Activated naive CD8-positive, alpha-beta T cell treated with anti-CD3 and anti-CD28 coated beads, Interleukin-2, amount 50 U/mL, for 24 hours (primary cell): ENCODE measurements at regions not wholly inside any gene's neighbourhood (a gene's known extent, or its start where the extent isn't known, plus 50 kb on each side); places are given as distances from the start of the nearest gene placed in this dataset.
"Not testable (repeated sequence)": the region's sequence is repeated elsewhere in the genome, so short reads cannot be mapped to it uniquely, and the experiment has no call there.

ENCODE experiments used
- ATAC-seq: fragments of 150-1000 bp; cut with Tn5 transposase; one replicate; pipeline ENCODE4 v1.10.0; 2021
- DNase-seq: peaks from one replicate; pipeline ENCODE4 v3.0.0; 2021
- H3K27ac Mint-ChIP-seq: one replicate; pipeline ENCODE4 v1.8.0; 2021; ENCODE audit warnings: mild to moderate bottlenecking, mixed read lengths
- H3K27me3 Mint-ChIP-seq: one replicate; pipeline ENCODE4 v1.8.0; 2021; ENCODE audit warnings: mixed read lengths
- H3K36me3 Mint-ChIP-seq: one replicate; pipeline ENCODE4 v1.8.0; 2021; ENCODE audit warnings: low read depth, mixed read lengths
- H3K4me1 Mint-ChIP-seq: one replicate; pipeline ENCODE4 v1.8.0; 2021; ENCODE audit warnings: mixed read lengths
- H3K4me3 Mint-ChIP-seq: one replicate; pipeline ENCODE4 v1.8.0; 2021; ENCODE audit warnings: mild to moderate bottlenecking, moderate library complexity, mixed read lengths
- H3K9me3 Mint-ChIP-seq: one replicate; pipeline ENCODE4 v1.8.0; 2021; ENCODE audit warnings: mixed read lengths

DNA sequence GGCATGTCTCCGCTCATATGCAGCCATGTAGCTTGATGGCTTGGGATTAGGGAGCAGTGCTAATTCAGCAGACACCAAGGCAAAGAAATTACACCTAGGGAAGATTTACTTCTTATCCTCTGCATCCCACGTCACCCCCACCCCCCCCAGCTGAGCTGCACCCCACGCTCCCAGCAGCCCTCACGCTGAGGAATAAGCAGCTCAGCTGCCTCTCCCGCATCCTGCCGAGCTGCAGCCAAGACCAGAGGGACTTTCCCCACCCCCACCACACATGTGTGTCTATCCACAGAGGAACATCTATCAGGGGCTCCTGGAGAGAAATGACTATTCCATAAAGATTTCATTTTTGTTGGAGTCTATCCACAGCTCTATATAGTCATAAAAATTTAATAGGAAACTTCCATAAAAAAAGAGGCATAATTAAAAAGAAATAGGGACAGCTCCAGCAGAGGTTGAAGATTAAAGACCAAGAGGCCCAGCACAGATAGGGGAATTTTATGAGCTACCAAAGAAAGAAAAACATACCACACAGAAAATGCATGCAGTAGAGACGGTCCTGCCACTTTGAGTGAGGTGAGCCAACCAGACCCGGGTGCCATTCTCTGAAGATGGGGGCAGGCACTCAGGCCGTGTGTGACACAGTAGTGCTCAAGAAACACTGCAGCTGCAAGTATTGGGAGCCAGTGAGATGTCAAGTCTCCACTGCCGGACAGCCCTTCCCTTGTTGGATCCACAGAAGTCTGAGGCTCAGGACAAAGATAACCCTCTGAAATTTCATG lies 274.8 kb downstream of the BCL2L11 start:
- H3K4me1 Mint-ChIP-seq = peaks cover 12% of the 10 kb centered on the region
- peak overlapping the region; percentile 76 for H3K27ac Mint-ChIP-seq
- peak; percentile 82 for DNase-seq
- not testable (repeated sequence) for H3K4me3 Mint-ChIP-seq, H3K9me3 Mint-ChIP-seq, H3K36me3 Mint-ChIP-seq, H3K27me3 Mint-ChIP-seq
- ATAC-seq = peak; percentile 91

DNA sequence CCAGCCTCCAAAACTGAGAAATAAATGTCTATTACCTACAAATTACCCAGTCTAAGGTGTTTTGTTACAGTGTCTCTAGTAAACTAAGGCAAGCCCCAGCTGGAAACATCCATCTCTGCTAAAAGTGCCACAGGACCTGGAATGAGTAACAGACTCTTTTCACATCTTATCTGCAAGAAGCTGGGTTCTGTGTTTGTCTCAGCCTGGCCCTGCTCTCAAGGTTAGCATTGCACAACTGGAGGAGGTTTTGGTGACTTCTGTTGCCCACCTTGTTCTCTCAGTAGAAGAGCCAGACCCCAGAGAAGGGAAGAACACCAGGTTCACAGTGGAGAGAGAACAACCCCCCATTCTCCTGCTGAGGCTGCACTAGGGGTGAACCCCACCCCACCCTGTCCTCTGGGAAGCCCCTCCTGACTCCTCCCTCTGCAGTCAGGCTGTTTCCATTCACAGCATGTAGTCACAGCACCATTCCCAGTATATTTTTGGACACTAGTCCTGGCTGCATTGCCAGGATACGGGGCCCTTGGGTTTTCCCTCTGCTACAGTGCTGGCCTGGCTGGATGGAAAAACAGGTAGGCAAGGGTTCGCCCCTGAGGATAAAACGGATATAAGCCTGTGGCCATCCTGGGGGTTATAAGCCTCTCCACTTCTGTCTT lies 280.0 kb downstream of the BCL2L11 start:
- not testable (repeated sequence) for H3K27ac Mint-ChIP-seq, H3K27me3 Mint-ChIP-seq
- ATAC-seq = peak; percentile 1

DNA sequence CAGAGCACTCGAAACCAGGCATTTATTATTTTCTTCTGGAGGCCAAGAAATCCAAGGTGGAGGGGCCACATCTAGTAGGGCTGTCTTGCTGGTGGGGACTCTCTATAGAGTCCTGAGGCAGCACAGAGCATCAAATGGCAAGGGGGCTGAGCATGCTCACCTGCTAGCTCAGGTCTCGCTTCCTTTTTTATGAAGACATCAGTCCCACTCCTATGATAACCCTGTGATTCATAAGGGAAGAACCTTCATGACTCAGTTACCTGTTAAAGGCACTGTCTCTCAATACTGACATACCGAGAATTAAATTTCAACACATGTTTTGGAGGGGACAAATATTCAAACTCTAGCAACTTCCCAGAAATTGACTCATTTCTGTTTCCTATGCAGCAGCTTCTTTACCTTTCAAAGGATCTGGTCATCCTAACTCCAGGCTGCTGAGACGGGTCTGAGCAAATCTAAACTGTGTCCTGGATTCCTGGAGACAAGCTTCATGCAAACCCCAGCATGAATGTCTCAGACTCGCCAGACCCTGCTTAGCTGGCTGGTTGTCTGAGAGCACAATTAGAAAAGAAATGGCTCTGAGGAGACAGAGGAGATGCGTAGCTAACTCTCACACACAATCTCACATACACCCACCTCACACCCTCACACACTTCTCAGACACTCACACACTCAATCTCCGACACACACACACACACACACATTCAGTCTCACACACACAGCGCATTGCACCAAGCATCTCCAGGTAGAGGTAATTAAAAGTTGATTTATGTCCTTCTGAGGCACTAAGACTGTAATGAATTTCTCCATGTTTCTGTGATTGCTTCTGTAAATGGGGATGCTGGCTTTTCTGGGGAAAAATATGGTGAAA lies 280.8 kb downstream of the BCL2L11 start:
- not testable (repeated sequence) for DNase-seq, H3K9me3 Mint-ChIP-seq, H3K36me3 Mint-ChIP-seq, H3K27me3 Mint-ChIP-seq, H3K4me3 Mint-ChIP-seq
- ATAC-seq = peak; percentile 87
- H3K4me1 Mint-ChIP-seq = peaks cover 14% of the 10 kb centered on the region
- H3K27ac Mint-ChIP-seq = peak overlapping the region; percentile 84

More for the DNA sequence above, 280.0 kb downstream of the BCL2L11 start:
- H3K4me1 Mint-ChIP-seq = peaks cover 14% of the 10 kb centered on the region
- not testable (repeated sequence) for H3K36me3 Mint-ChIP-seq, H3K9me3 Mint-ChIP-seq, DNase-seq, H3K4me3 Mint-ChIP-seq

DNA sequence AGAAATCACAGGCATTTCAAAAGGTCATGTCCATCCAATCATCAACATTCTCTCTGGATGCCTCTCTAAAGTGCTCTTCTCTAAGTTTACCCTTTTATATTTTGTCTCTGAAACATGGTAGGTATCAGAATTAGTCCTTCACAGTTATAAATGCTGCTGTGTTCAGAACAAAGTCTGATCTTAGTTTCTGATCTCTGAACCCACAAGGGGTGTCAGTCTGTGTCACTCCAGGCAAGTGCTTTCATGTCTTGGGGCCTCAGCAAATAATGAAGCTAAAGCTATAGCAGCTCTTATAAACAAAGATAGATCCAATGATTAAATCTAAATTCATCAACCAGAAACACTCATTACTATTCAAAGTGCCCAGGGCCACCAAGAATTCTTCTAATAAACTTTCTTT lies 281.7 kb downstream of the BCL2L11 start:
- ATAC-seq = peak; percentile 75
- H3K27me3 Mint-ChIP-seq, H3K4me3 Mint-ChIP-seq, H3K9me3 Mint-ChIP-seq, H3K27ac Mint-ChIP-seq, H3K36me3 Mint-ChIP-seq, DNase-seq: not testable (repeated sequence)
- peaks cover 12% of the 10 kb centered on the region for H3K4me1 Mint-ChIP-seq

DNA sequence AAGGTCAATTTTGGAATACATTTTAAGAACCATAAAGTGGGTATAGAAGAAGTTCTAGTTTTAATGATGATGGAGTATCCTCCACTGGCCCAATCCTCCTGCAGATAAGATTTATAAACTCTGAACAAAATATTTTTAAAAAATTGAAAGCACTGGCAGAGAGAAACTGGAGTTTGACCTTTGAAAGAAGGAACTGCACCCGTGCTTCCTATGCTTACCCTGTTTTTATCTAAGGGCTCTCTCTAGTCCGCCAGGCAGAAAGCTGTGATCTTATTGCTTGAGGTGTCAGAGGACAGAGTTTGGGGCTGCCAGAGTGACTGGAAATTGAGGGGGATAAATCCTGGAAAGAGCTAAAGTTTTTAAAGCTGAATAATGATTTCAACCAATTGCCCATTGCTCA lies 282.6 kb downstream of the BCL2L11 start:
- H3K27me3 Mint-ChIP-seq, H3K36me3 Mint-ChIP-seq, ATAC-seq, H3K27ac Mint-ChIP-seq, H3K9me3 Mint-ChIP-seq, H3K4me3 Mint-ChIP-seq, DNase-seq: not testable (repeated sequence)
- H3K4me1 Mint-ChIP-seq = peaks cover 12% of the 10 kb centered on the region

DNA sequence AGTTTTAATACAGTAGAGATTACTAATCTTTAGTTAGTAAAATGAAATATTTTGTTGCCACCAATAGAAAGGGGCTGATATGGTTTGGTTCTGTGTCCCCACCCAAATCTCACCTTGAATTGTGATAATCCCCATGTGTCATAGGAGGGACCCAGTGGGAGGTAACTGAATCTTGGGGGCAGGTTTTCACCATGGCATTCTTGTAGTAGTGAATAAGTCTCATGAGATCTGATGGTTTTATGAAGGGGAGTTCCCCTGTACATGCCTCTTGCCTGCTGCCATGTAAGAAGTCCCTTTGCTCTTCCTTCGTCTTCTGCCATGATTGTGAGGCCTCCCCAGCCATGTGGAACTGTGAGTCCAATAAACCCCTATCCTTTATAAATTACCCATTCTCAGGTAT lies 285.9 kb downstream of the BCL2L11 start:
- H3K4me3 Mint-ChIP-seq, H3K36me3 Mint-ChIP-seq, H3K4me1 Mint-ChIP-seq, DNase-seq, H3K27me3 Mint-ChIP-seq, H3K9me3 Mint-ChIP-seq: not testable (repeated sequence)
- H3K27ac Mint-ChIP-seq = peak overlapping the region; percentile 72
- peak; percentile 57 for ATAC-seq

DNA sequence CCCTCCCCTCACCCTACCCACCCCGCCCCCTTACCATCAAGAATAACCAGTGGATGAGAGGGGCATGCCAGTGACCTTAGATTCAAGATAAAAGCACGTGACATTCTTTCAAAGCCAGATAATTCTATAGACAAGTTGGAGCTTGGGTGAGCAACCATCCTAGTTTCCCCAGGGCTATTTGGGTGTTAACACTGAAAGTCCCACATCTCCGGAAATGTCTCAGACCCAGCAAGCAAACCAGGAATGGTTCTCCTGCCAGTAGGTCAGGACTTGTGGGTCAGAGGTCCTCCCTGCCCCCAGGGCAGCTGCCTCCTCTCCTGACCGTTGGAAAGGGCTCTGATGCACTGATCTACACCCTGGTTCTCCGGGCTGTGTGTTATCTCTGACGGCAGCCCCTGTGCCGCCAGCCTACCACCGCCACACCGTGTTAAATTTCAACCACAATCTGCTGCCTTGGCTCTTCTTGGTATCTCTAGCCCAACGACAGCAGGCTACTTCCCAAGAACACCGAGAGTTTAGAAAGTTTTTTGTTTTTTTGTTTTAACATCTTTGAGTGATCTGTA lies 287.0 kb downstream of the BCL2L11 start:
- not testable (repeated sequence) for ATAC-seq, DNase-seq

DNA sequence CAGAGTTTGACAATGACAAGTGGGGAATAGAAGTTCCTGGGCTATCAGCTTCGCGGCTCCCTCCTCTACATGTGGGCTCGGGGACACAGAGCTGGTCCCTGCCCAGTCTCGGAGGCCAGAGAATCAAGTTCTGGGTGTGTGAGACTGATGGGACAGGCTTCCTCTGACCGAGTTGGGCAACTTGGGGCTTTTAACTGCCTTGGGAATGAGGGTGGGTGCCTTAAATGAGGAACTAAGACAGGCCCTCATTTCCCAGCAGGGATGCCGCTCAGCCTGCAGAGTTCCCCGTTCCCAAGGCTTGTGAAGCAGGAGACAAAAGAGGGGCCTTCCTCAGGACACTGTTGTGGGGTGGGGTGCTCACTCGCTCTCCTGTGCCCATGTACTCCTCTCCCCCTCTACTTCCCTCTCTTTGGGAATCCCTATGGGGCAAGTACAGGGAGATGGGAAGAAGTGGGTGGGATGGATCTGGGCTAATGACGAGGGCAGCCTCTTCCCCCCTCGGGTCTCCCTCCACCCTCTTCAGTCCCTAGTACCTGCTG lies 290.2 kb downstream of the BCL2L11 start:
- H3K36me3 Mint-ChIP-seq, H3K27me3 Mint-ChIP-seq, H3K27ac Mint-ChIP-seq, H3K9me3 Mint-ChIP-seq, DNase-seq, H3K4me3 Mint-ChIP-seq, ATAC-seq: not testable (repeated sequence)
- peaks cover 13% of the 10 kb centered on the region for H3K4me1 Mint-ChIP-seq

More for the DNA sequence above, 287.0 kb downstream of the BCL2L11 start:
- H3K9me3 Mint-ChIP-seq, H3K4me1 Mint-ChIP-seq, H3K36me3 Mint-ChIP-seq, H3K27ac Mint-ChIP-seq, H3K4me3 Mint-ChIP-seq, H3K27me3 Mint-ChIP-seq: not testable (repeated sequence)

DNA sequence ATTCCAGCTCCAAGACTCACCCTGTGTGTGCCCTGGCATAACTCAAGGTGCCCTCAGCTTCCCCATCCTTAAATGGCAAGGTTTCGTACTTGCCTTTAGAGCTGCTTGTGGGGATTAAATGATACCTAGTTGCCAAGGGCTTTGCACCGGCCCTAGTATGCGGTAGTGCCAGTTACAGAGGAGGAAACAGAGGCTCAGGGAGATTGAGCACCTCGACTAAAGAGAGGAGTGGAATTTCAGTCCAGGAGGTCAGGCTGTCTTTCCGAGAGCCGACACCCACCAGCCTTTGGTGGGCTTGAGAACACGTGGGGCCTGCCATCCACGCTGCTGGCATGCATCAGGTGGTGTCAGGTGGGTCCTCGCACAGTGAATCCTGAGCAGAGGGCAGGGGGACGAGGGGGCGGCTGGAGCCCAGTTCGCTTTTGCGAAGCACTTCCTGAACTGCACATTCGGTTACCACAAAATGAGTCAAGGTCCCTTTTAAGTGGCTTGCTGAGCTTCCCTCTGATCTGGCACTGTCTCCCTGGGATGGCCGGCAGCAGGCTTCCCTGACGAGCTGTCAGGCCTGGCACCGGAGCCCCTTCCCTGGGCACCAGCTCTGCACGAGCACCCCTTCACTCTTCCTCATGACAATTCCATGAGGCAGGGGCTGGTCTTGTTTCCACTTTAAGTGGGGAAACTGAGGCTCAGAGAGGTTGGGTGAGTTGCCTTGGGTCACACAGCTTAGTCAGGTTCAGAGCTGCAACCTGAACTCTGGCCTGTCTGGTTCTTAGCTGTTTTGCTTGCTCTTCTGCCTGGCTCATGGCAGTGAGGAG lies 291.4 kb downstream of the BCL2L11 start:
- H3K36me3 Mint-ChIP-seq, H3K9me3 Mint-ChIP-seq, H3K27ac Mint-ChIP-seq, H3K4me3 Mint-ChIP-seq, H3K27me3 Mint-ChIP-seq: not testable (repeated sequence)
- H3K4me1 Mint-ChIP-seq = peaks cover 19% of the 10 kb centered on the region
- ATAC-seq (peak; percentile 87), DNase-seq (peak; percentile 45)

DNA sequence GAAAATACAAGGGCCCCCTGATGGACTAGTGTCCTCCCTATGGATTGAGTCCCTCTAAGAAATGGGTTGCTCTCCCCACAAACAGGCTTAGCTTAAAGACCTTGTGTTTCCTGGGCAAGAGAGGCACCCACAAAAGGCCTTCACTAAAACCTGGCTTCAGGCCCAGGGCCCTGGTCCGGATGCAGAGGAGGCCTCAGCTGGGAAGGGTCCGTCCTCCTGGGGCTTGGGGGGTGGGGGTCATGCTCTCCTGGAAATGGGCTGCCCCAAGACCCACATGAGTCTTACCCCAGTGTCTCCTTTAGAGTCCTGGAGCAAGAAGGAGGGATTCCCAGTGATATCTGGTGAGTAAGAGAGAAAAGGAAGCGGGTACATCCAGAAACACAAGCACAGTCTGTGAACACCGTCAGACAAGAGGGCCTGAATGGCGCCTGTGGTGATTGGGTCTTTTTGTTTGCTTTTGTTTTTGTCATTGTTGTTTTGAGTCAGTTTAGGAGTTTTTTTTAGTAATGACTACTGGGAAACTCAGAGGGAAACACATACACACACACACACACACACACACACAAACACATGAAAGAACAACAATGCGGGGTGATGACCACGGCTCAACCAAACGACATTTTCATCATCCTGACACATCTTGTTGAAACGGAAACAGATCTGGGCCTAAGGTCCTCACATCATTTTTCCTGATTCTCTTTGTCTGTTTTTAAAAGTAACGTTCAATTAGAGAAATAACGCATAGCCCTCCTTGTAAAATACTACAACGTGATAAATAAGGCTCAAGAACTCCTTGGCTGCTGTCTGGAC lies 292.3 kb downstream of the BCL2L11 start:
- not testable (repeated sequence) for H3K4me3 Mint-ChIP-seq, DNase-seq, ATAC-seq, H3K36me3 Mint-ChIP-seq, H3K9me3 Mint-ChIP-seq, H3K27me3 Mint-ChIP-seq
- Mint-ChIP-seq H3K27ac (peak overlapping the region; percentile 67), H3K4me1 (peaks cover 23% of the 10 kb centered on the region)

DNA sequence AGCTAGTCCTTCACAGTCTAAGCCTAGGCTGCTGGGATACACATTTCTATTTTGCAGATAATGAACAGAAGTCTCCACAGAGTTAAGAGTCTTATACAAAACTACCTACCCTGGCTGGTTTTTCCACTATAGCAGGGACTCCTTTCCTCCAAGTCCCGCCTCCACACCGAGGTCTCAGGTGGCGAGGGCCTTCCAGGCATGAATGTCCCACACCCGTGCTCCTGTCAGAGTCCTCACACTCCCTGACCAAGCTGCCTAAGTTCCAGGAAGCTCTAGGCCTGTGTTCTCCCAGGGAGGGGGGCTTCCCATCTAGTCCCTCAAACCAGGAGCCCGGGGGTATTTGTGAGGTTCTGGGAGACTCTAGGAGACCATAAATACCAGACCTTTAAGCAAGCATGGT lies 293.2 kb downstream of the BCL2L11 start:
- DNase-seq = peak; percentile 38
- peaks cover 25% of the 10 kb centered on the region for H3K4me1 Mint-ChIP-seq
- H3K27me3 Mint-ChIP-seq, ATAC-seq, H3K36me3 Mint-ChIP-seq, H3K9me3 Mint-ChIP-seq, H3K4me3 Mint-ChIP-seq, H3K27ac Mint-ChIP-seq: not testable (repeated sequence)

DNA sequence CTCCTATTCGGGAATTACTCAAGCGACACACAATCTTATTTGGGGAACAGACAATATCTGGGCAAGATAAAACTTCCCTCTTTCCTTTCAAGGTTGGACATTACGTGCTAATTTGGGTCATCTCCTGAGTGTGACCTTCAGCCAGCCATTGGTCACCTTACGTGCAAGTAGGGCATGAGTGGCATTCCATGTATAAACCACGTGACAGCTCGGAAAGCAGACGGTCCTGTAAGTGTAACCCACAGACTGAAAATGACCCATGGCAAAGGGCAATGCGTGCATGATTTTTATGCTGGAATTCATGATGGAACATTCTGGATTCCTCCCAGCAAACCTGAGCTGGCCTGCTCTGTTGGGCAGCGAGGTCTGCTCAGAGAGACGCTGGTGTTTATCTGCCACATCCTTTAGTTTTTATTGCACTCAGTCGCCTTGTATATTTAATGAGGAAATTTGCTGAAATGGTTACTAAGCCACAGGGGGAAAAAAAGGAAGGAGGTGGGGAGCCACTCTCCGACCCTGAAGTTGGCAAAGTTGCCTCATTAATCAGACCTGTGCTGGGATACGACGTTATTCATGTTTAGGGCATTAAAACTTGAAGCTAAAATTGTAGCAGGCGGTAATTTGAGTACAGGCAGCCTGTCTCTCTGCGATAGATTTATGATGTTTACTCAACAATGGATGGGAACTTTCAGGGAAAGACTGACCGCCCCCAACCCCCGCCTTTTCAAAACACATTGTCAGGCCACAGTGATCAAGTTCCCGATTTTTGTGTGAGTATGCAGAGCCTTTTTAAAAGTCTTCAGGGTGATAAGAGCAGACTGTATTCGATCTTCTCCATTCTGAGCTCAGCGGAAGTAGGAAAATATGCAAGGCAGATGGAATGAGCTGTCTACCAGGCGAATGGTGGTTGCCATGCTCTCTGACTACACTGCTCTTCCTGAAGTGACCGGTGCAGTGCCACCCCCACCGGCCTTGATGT lies 295.3 kb downstream of the BCL2L11 start:
- not testable (repeated sequence) for H3K27ac Mint-ChIP-seq, H3K9me3 Mint-ChIP-seq, DNase-seq, H3K27me3 Mint-ChIP-seq, H3K36me3 Mint-ChIP-seq, ATAC-seq, H3K4me3 Mint-ChIP-seq
- H3K4me1 Mint-ChIP-seq = peaks cover 28% of the 10 kb centered on the region
